HCT116 (cell line): ENCODE measurements at regions not wholly inside any gene's neighbourhood (a gene's known extent, or its start where the extent isn't known, plus 50 kb on each side); places are given as distances from the start of the nearest gene placed in this dataset.

Experiments
- ATAC-seq: fragments of 200-7000 bp; cut with Tn5 transposase; 2 replicates; pipeline ENCODE4 v1.9.1; 2020; ENCODE audit warnings: mild to moderate bottlenecking, moderate library complexity
- BruUV-seq: library from RNA; stranded (reverse); fragments of 400-500 nt; replicated peaks from 2 replicates; lab custom pipeline; 2021; lab: Mats Ljungman, UMichigan
- CTCF ChIA-PET: fragments of 300-600 bp; sonication (Branson Sonifier 250); formaldehyde crosslinking; loops from one replicate; lab custom pipeline; 2021; ENCODE audit warnings: antibody characterized with exemption; lab: Charles Lee
- POLR2A ChIA-PET: fragments of 300-600, 350-600 bp; sonication (Branson Sonifier 250); formaldehyde crosslinking; loops from one replicate; lab custom pipeline; 2021; ENCODE audit warnings: antibody characterized with exemption; lab: Charles Lee
- RAD21 ChIA-PET, 2 experiments: fragments of 300-600 bp; sonication (Branson Sonifier 250); formaldehyde crosslinking; loops; one replicate each; lab custom pipeline; 2023; ENCODE audit warnings: low total read pairs in 2 of 2; ENCODE audit not compliant: uncharacterized antibody in 2 of 2, unreplicated experiment in 2 of 2, low non-redundant PET in 1 of 2; lab: Charles Lee
- DNase-seq: peaks from one replicate; pipeline ENCODE4 v3.0.0-alpha.2; 2010; ENCODE audit warnings: low read depth, low spot score
- H2AFZ ChIP-seq: fragments of 200-600 bp; shearing (Covaris generic), sonication (generic); 2 replicates; pipeline ENCODE4 v1.6.1; 2017; ENCODE audit warnings: low read depth, mixed run types, mixed read lengths, antibody characterized with exemption, low read length; ENCODE audit not compliant: poor library complexity, severe bottlenecking
- H3K27ac ChIP-seq: 2 replicates; pipeline ENCODE4 v1.5.1; 2012; ENCODE audit warnings: low read depth, low read length
- H3K27me3 ChIP-seq: fragments of 200-600 bp; sonication (generic); 2 replicates; pipeline ENCODE4 v1.6.1; 2016; ENCODE audit warnings: mixed run types, low read length, mixed read lengths; ENCODE audit not compliant: insufficient read depth
- H3K36me3 ChIP-seq, 2 experiments: fragments of 200-500 bp in 1 of 2; fragments of 200-600 bp in 1 of 2; sonication (Bioruptor generic) in 1 of 2; sonication (generic) in 1 of 2; 2 replicates each; pipeline versions ENCODE4 v1.5.1 to v1.6.1; 2014 to 2016; ENCODE audit warnings: low read length in 2 of 2, inconsistent platforms in 1 of 2, mixed read lengths in 1 of 2, mixed run types in 1 of 2; ENCODE audit not compliant: insufficient read depth in 2 of 2, control insufficient read depth in 1 of 2
- H3K4me1 ChIP-seq, 2 experiments: fragments of 200-600 bp in 1 of 2; sonication (generic) in 1 of 2; 2 replicates each; pipeline versions ENCODE4 v1.5.1 to v1.6.1; 2012 to 2017; ENCODE audit warnings: low read length in 2 of 2, inconsistent platforms in 1 of 2, mild to moderate bottlenecking in 1 of 2, mixed read lengths in 1 of 2, mixed run types in 1 of 2, moderate library complexity in 1 of 2; ENCODE audit not compliant: insufficient read depth in 2 of 2, control insufficient read depth in 1 of 2
- H3K4me2 ChIP-seq: fragments of 200-600 bp; sonication (generic); 2 replicates; pipeline ENCODE4 v1.6.1; 2017; ENCODE audit warnings: mixed run types, low read length, mixed read lengths
- H3K4me3 ChIP-seq, 2 experiments: fragments of 200-600 bp in 1 of 2; sonication (generic) in 1 of 2; replicated peaks in 1 of 2; 2 replicates each; pipeline ENCODE4 v1.5.1; 2011 to 2016; ENCODE audit warnings: low read length in 2 of 2, control low read depth in 1 of 2, low read depth in 1 of 2, mild to moderate bottlenecking in 1 of 2, mixed read lengths in 1 of 2, mixed run types in 1 of 2
- H3K79me2 ChIP-seq: fragments of 200-600 bp; sonication (generic); 2 replicates; pipeline ENCODE4 v1.6.1; 2017; ENCODE audit warnings: mild to moderate bottlenecking, mixed run types, low read length, moderate library complexity, mixed read lengths; ENCODE audit not compliant: insufficient read depth
- H3K9ac ChIP-seq: fragments of 200-600 bp; sonication (generic); 2 replicates; pipeline ENCODE4 v1.6.1; 2016; ENCODE audit warnings: low read length, mixed read lengths
- H3K9me2 ChIP-seq: fragments of 200-600 bp; sonication (generic), shearing (Covaris generic); 2 replicates; pipeline ENCODE4 v1.6.1; 2017; ENCODE audit warnings: mixed run types, mild to moderate bottlenecking, moderate library complexity; ENCODE audit not compliant: insufficient read depth
- H3K9me3 ChIP-seq, 2 experiments: fragments of 200-500 bp in 1 of 2; fragments of 200-600 bp in 1 of 2; sonication (Bioruptor generic) in 1 of 2; sonication (generic) in 1 of 2; 2 replicates each; pipeline ENCODE4 v1.6.1; 2014 to 2017; ENCODE audit warnings: low read length in 2 of 2, mixed read lengths in 2 of 2, inconsistent platforms in 1 of 2, low read depth in 1 of 2, mild to moderate bottlenecking in 1 of 2, mixed run types in 1 of 2, moderate library complexity in 1 of 2; ENCODE audit not compliant: control insufficient read depth in 1 of 2, insufficient read depth in 1 of 2
- H4K20me1 ChIP-seq: fragments of 200-600 bp; sonication (generic), shearing (Covaris generic); 2 replicates; pipeline ENCODE4 v1.6.1; 2017; ENCODE audit warnings: mixed run types, mild to moderate bottlenecking, moderate library complexity; ENCODE audit not compliant: insufficient read depth
- CEBPB ChIP-seq: IDR thresholded peaks from 2 replicates; pipeline ENCODE4 v1.6.1; 2012; ENCODE audit warnings: low read depth
- EZH2 ChIP-seq: fragments of 200-600 bp; sonication (generic); IDR thresholded peaks from 2 replicates; pipeline ENCODE4 v1.6.1; 2017; ENCODE audit warnings: antibody characterized with exemption, mixed run types
- POLR2A ChIP-seq: IDR thresholded peaks from 2 replicates; pipeline ENCODE4 v1.7.0; 2011; ENCODE audit warnings: borderline replicate concordance; ENCODE audit not compliant: insufficient read depth, insufficient read length; ENCODE audit errors: extremely low read depth
- SP1 ChIP-seq: IDR thresholded peaks from 2 replicates; pipeline ENCODE4 v1.6.1; 2012; ENCODE audit warnings: low read depth
- SRF ChIP-seq: IDR thresholded peaks from 2 replicates; pipeline ENCODE4 v1.6.1; 2012; ENCODE audit warnings: low read depth
- ZNF274 ChIP-seq: fragments of 200-500 bp; sonication (Bioruptor generic); IDR thresholded peaks from 2 replicates; pipeline ENCODE4 v1.6.1; 2014; ENCODE audit warnings: mild to moderate bottlenecking, low read depth, low read length, inconsistent platforms
- intact Hi-C: fragments of 100-400 bp; cut with micrococcal nuclease; formaldehyde crosslinking; loops from 2 replicates; pipeline ENCODE4 v1.10.0; 2022
- TF ChIP-seq, protein P1 (sequence below): IDR thresholded peaks from 2 replicates; pipeline ENCODE4 v1.6.1; 2012; ENCODE audit warnings: low read depth
- TF ChIP-seq, protein P2 (sequence below): IDR thresholded peaks from 2 replicates; pipeline ENCODE4 v1.6.1; 2012

DNA sequence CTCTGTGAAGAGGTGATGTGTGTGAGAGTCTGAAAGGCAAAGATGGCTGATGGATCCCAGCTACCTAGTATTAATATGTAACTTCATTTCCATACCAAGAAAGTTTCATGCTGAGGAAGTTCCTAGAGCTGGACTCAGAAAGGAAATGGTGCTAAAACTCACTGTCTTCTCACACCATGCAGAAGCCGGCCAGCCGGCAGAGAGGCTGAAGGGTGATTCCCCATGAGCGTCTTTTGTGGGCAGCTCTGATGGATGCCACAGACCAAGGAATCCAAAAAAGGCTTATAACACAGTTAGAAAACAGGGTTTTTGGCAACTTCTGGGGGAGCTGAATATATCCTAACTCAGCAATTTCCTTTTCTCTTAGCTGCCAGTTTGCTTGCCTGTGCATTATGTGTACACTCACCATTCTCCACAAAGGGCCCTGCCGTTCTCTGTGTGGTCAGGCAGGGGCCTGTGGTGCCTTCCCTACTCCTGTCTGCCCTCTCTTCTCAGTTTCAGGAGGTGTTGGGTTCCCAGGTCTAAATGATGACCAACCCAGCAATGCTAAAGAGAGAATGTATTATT, 289.4 kb downstream of the MTX2 start:
- H3K27ac ChIP-seq: no peak overlapping the region
- H4K20me1 ChIP-seq: no peaks in the 10 kb centered on the region
- ATAC-seq (no peak), DNase-seq (no peak)
- TF ChIP-seq SRF: no peak
- TF ChIP-seq SP1: no peak
- TF ChIP-seq POLR2A: no peak
- TF ChIP-seq, protein P1, sequence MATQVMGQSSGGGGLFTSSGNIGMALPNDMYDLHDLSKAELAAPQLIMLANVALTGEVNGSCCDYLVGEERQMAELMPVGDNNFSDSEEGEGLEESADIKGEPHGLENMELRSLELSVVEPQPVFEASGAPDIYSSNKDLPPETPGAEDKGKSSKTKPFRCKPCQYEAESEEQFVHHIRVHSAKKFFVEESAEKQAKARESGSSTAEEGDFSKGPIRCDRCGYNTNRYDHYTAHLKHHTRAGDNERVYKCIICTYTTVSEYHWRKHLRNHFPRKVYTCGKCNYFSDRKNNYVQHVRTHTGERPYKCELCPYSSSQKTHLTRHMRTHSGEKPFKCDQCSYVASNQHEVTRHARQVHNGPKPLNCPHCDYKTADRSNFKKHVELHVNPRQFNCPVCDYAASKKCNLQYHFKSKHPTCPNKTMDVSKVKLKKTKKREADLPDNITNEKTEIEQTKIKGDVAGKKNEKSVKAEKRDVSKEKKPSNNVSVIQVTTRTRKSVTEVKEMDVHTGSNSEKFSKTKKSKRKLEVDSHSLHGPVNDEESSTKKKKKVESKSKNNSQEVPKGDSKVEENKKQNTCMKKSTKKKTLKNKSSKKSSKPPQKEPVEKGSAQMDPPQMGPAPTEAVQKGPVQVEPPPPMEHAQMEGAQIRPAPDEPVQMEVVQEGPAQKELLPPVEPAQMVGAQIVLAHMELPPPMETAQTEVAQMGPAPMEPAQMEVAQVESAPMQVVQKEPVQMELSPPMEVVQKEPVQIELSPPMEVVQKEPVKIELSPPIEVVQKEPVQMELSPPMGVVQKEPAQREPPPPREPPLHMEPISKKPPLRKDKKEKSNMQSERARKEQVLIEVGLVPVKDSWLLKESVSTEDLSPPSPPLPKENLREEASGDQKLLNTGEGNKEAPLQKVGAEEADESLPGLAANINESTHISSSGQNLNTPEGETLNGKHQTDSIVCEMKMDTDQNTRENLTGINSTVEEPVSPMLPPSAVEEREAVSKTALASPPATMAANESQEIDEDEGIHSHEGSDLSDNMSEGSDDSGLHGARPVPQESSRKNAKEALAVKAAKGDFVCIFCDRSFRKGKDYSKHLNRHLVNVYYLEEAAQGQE: no peak
- no peak for TF ChIP-seq ZNF274
- TF ChIP-seq EZH2: no peak
- TF ChIP-seq CEBPB: no peak
- TF ChIP-seq, protein P2, sequence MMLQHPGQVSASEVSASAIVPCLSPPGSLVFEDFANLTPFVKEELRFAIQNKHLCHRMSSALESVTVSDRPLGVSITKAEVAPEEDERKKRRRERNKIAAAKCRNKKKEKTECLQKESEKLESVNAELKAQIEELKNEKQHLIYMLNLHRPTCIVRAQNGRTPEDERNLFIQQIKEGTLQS: no peak
- BruUV-seq: no TSS peak
- H3K9me2 ChIP-seq: no peaks in the 10 kb centered on the region
- no peak overlapping the region for H3K4me2 ChIP-seq
- CTCF ChIA-PET: no interaction called here
- POLR2A ChIA-PET: no interaction called here
- H3K27me3 ChIP-seq: 0 out of 2 replicates have a peak, but pooled peaks cover 7% of the 10 kb centered on the region
- no peak overlapping the region for H3K4me3 ChIP-seq
- H3K79me2 ChIP-seq: no peaks in the 10 kb centered on the region
- RAD21 ChIA-PET: interaction anchor here in 1 of 2 experiments (0.7 kb wide), 1 partner anchor 646 kb away, joined by 8 read pairs; no protein-coding TSS in a partner anchor
- peaks cover 3 to 28% of the 10 kb centered on the region in 2 experiments; a peak in 3 of 4 replicates for H3K4me1 ChIP-seq
- H3K36me3 ChIP-seq: no peaks in the 10 kb centered on the region
- no peak overlapping the region for H3K9ac ChIP-seq
- no peaks in the 10 kb centered on the region for H3K9me3 ChIP-seq
- intact Hi-C loops: no loop called here
- no peak overlapping the region for H2AFZ ChIP-seq
